ENCODE measurements at regions not wholly inside any gene's neighbourhood (a gene's known extent, or its start where the extent isn't known, plus 50 kb on each side); places are given as distances from the start of the nearest gene placed in this dataset.
"Not testable (repeated sequence)": the region's sequence is repeated elsewhere in the genome, so short reads cannot be mapped to it uniquely, and the experiment has no call there.

DNA sequence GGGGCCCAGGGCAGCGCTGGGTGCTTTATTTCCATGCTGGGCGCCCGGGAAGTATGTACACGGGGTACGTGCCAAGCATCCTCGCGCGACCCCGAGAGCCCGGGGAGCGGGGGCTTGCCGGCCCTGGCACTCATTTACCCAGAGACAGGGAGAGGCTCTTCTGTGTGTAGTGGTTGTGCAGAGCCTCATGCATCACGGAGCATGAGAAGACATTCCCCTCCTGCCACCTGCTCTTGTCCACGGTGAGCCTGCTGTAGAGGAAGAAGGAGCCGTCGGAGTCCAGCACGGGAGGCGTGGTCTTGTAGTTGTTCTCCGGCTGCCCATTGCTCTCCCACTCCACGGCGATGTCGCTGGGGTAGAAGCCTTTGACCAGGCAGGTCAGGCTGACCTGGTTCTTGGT, 98.0 kb downstream of the TMEM121 start:
- not testable (repeated sequence) for H3K4me3 ChIP-seq (ENCODE audit: insufficient read depth, low read depth, low read length); H3K36me3 ChIP-seq (replicated peaks; ENCODE audit: control insufficient read depth, insufficient read depth, low read length); H3K27me3 ChIP-seq (ENCODE audit: control insufficient read depth, insufficient read depth, low read length)
- DNase-seq = peak; percentile 31

DNA sequence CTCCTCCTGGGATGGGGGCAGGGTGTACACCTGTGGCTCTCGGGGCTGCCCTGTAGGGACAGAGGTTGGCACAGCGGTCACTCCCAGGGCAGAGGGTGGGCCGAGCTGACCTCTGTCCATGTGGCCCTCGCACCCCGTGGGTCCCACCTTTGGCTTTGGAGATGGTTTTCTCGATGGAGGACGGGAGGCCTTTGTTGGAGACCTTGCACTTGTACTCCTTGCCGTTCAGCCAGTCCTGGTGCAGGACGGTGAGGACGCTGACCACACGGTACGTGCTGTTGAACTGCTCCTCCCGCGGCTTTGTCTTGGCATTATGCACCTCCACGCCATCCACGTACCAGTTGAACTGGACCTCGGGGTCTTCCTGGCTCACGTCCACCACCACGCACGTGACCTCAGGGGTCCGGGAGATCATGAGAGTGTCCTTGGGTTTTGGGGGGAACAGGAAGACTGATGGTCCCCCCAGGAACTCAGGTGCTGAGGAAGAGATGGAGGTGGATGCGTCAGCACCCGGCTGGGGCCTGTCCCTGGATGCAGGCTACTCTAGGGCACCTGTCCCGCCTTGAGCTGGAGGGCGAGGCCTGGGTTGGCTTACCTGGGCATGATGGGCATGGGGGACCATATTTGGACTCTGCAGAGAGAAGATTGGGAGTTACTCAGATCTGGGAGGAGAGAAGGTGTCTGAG, 98.5 kb downstream of the TMEM121 start:
- H3K27me3 ChIP-seq (ENCODE audit: control insufficient read depth, insufficient read depth, low read length); H3K36me3 ChIP-seq (replicated peaks; ENCODE audit: control insufficient read depth, insufficient read depth, low read length); H3K4me3 ChIP-seq (ENCODE audit: insufficient read depth, low read depth, low read length): not testable (repeated sequence)
- peak; percentile 35 for DNase-seq

DNA sequence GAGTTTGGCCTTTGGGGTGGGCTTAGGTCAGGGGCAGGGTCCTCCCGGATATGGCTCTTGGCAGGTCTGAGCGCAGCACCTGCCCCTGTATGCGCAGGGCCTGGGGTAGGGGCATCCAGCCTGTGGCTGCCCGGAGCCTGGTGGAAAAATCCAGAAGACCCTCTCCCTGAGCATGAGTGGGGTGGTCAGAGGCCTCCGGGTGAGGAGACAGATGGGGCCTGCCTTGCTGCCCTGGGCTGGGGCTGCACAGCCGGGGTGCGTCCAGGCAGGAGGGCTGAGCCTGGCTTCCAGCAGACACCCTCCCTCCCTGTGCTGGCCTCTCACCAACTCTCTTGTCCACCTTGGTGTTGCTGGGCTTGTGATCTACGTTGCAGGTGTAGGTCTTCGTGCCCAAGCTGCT, 99.1 kb downstream of the TMEM121 start:
- H3K27me3 ChIP-seq (ENCODE audit: control insufficient read depth, insufficient read depth, low read length); H3K36me3 ChIP-seq (replicated peaks; ENCODE audit: control insufficient read depth, insufficient read depth, low read length); H3K4me3 ChIP-seq (ENCODE audit: insufficient read depth, low read depth, low read length): not testable (repeated sequence)
- DNase-seq = peak; percentile 42

DNA sequence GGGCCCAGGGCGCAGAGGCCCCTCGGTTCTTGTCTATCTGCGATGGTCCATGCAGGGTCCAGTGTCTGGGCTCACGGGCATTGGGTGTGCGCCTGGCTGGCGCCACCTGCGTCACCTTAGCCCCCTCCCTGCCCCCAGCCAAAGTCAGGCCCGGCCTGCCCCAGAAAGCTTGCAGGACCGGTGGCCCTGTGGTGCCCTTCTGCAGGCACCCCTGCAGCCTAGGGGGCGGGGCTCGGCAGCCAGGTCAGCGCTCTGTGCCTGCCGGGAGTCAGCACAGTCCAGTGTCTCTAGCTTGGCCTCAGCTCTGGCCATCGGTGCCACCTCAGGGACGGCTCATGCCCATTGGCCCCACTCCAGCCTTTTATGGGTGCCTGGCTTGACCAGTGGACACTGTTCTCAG, 99.7 kb downstream of the TMEM121 start:
- not testable (repeated sequence) for DNase-seq; H3K4me3 ChIP-seq (ENCODE audit: insufficient read depth, low read depth, low read length); H3K27me3 ChIP-seq (ENCODE audit: control insufficient read depth, insufficient read depth, low read length); H3K36me3 ChIP-seq (replicated peaks; ENCODE audit: control insufficient read depth, insufficient read depth, low read length)

DNA sequence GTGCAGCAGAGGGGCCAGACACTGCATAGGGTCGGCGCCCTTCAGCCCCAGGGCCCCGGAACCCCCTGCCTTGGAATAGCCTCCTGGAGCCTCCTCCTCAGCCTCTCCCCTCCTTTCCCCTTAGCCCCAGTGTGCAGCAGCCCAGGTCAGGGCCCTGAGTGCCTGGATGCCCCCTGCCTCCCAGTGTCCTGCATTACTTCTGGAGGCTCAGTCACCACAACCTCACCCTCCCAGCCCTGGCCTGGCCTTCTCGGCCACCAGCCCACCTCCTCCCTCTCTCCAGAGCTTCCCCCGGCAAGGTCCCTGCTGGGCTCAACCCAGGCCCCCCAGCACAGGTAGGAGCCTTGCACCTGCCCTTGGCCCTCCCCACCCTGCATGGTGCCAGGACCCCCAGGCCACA, 100.3 kb downstream of the TMEM121 start:
- H3K4me3 ChIP-seq (ENCODE audit: insufficient read depth, low read depth, low read length); H3K27me3 ChIP-seq (ENCODE audit: control insufficient read depth, insufficient read depth, low read length); DNase-seq; H3K36me3 ChIP-seq (replicated peaks; ENCODE audit: control insufficient read depth, insufficient read depth, low read length): not testable (repeated sequence)

DNA sequence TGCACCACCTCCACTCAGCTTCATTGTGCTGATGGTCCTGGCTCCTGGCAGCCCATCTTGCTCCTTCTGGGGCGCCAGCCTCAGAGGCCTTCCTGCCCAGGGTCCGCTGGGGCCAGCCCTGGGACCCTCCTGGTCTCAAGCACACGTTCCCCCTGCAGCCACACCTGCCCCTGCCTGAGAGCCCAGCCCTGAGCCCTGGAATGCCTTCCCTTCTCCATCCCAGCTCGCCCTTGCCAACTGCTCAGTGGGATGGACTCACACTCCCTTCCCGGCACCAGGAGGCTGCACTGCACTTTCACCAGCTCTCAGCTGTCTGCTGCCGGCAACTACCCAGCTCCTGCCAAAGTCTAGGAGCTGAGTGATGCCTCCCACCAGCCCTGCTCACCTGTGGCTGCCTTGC, 100.9 kb downstream of the TMEM121 start:
- not testable (repeated sequence) for H3K27me3 ChIP-seq (ENCODE audit: control insufficient read depth, insufficient read depth, low read length); DNase-seq; H3K4me3 ChIP-seq (ENCODE audit: insufficient read depth, low read depth, low read length); H3K36me3 ChIP-seq (replicated peaks; ENCODE audit: control insufficient read depth, insufficient read depth, low read length)

DNA sequence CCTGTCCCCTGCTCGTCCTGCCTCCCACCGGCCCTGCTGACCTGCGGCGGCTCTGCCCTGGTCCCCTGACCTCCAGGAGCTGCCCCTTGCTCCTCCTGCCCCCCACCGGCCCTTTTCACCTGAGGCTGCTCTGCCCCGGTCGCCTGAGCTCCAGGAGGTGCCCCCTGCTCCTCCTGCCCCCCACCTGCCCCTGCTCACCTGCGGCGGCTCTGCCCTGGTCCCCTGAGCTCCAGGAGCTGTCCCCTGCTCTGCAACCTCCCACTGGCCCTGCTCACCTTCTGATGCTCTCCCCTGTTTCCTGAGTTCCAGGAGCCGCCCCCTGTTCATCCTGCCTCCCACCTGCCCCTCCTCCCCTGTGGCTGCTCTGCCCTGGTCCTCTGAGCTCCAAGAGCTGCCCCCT, 101.3 kb downstream of the TMEM121 start:
- Histone ChIP-seq H3K36me3 (replicated peaks; ENCODE audit: control insufficient read depth, insufficient read depth, low read length) (no peaks in the 10 kb centered on the region), H3K27me3 (ENCODE audit: control insufficient read depth, insufficient read depth, low read length) (no peaks in the 10 kb centered on the region), H3K4me3 (ENCODE audit: insufficient read depth, low read depth, low read length) (no peak overlapping the region)
- peak; percentile 24 for DNase-seq

DNA sequence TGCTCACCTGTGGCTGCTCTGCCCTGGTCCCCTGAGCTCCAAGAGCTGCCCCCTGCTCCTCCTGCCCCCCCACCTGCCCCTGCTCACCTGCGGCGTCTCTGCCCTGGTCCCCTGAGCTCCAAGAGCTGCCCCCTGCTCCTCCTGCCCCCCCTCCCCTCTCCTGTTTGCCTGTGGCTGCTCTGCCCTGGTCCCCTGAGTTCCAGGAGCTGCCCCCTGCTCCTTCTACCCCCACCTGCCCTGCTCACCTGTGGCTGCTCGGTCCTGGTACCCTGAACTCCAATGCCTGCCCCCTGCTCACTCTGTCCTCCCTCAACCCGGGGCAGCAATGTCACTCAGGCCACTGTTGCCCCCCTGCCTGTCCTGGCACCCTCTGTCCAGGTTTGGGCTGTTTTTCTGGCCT, 101.7 kb downstream of the TMEM121 start:
- peak; percentile 31 for DNase-seq
- not testable (repeated sequence) for H3K4me3 ChIP-seq (ENCODE audit: insufficient read depth, low read depth, low read length); H3K36me3 ChIP-seq (replicated peaks; ENCODE audit: control insufficient read depth, insufficient read depth, low read length); H3K27me3 ChIP-seq (ENCODE audit: control insufficient read depth, insufficient read depth, low read length)

DNA sequence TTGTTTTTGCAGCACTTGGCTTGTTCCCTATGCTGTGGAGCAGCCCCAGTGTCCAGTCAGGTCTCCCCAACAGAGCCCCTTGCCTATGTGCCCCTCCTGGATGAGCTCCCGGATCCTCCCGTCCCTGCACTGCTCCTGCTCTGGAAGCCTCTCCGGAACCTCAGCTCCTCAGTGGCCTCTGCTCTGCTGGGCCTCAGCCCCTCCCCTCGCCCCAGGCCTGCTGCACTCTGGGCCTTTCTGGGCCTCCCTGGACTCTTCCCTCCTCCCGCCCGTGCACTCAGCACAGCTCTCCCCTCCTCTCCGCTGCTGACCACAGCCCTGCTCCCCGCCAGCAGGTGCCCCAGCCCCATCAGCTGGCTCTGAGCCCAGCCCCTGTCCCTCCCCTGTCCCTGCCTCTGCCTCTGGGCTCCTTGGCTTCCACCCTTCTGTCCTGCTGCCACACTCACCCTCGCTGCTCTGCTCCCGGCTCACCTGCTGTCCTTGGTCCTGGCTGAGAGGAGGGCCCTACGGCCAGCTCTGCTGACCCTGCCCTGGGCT, 102.2 kb downstream of the TMEM121 start:
- H3K27me3 ChIP-seq (ENCODE audit: control insufficient read depth, insufficient read depth, low read length); H3K4me3 ChIP-seq (ENCODE audit: insufficient read depth, low read depth, low read length); H3K36me3 ChIP-seq (replicated peaks; ENCODE audit: control insufficient read depth, insufficient read depth, low read length): not testable (repeated sequence)
- DNase-seq = peak; percentile 13

DNA sequence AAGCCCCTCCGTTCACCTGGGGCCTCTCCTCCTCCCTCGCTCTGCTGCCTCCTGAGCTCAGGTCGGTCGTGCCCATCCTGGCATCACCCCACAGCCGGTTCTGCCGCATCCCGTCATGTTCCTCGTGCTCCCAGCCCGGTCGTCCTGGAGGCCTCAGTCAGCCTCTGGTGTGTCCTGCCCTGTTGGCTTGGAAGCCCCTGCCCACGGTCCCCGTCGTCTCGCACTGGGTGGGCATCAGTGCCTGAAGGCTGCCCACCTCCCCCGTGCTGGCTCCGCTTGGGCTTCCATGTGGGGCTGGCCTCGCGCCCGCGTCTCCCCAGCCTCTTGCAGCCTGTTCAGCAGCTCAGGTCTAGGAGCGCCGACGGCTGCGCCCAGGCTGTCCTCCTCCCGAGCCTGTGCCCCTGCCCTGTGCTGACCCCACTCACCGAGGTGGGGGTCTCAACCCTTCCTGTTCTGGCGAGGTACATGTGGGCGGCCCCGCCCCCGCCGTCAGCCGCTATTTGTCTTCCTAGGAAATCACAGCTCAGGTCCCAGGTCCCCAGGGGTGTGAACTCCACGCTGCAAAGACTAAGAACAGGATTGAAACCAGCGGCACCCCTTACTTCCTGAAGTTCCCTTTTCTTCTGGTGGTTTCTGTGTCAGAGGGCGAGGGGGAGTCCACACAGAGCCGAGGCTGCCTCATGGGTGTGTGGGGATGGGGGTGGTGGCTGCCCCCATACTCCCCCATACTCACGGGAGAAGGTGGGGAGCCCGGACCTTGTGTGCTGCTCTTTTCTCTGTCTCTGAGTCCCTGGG, 102.9 kb downstream of the TMEM121 start:
- not testable (repeated sequence) for H3K27me3 ChIP-seq (ENCODE audit: control insufficient read depth, insufficient read depth, low read length); H3K36me3 ChIP-seq (replicated peaks; ENCODE audit: control insufficient read depth, insufficient read depth, low read length); H3K4me3 ChIP-seq (ENCODE audit: insufficient read depth, low read depth, low read length)
- DNase-seq = peak; percentile 26

DNA sequence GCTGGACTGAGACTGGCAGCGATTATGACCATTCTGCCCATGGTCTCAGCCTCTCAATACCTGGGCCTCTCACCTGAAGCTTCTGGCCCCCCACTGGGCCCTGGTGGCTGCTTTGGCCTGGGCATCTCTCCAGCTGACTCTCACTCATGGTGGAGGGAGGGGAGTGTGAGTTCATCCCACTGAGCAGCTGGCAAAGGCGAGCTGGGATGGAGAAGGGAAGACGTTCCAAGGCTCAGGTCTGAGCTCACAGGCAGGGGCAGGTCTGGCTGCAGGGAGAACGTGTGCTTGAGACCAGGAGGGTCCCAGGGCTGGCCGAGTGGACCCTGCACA, 103.5 kb downstream of the TMEM121 start:
- H3K27me3 ChIP-seq (ENCODE audit: control insufficient read depth, insufficient read depth, low read length) = no peaks in the 10 kb centered on the region
- DNase-seq = peak; percentile 13
- no peak overlapping the region for H3K4me3 ChIP-seq (ENCODE audit: insufficient read depth, low read depth, low read length)
- H3K36me3 ChIP-seq (replicated peaks; ENCODE audit: control insufficient read depth, insufficient read depth, low read length) = no peaks in the 10 kb centered on the region

DNA sequence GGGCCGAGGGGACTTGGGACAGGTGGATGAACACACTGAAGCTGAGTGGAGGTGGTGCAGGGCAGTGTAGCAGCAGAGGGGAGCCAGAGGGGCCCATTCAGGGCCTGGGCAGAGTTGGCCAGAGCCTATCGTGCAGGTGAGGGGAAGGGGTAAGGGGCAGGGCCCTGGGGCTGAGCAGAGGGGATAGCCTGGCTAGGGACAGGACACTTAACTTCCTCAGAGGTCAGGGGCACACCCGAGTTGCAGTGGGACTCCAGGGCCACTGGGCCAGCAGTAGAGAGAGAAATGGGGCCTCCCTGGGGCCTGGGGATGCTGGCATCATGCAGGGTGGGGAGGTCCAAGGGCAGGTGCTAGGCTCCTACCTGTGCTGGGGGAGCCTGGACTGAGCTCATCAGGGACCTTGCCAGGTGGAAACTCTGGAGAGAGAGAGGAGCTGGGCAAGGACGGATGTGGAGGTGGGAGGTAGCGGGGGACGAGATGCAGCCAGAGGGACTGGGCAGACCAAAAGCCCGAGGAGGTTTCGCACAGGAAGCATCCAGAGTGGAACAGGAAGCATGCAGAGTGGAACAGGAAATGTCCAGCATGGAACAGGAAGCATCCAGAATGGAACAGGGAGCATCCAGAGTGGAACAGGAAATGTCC, 104.0 kb downstream of the TMEM121 start:
- not testable (repeated sequence) for H3K4me3 ChIP-seq (ENCODE audit: insufficient read depth, low read depth, low read length); H3K36me3 ChIP-seq (replicated peaks; ENCODE audit: control insufficient read depth, insufficient read depth, low read length); H3K27me3 ChIP-seq (ENCODE audit: control insufficient read depth, insufficient read depth, low read length)
- peak; percentile 29 for DNase-seq

DNA sequence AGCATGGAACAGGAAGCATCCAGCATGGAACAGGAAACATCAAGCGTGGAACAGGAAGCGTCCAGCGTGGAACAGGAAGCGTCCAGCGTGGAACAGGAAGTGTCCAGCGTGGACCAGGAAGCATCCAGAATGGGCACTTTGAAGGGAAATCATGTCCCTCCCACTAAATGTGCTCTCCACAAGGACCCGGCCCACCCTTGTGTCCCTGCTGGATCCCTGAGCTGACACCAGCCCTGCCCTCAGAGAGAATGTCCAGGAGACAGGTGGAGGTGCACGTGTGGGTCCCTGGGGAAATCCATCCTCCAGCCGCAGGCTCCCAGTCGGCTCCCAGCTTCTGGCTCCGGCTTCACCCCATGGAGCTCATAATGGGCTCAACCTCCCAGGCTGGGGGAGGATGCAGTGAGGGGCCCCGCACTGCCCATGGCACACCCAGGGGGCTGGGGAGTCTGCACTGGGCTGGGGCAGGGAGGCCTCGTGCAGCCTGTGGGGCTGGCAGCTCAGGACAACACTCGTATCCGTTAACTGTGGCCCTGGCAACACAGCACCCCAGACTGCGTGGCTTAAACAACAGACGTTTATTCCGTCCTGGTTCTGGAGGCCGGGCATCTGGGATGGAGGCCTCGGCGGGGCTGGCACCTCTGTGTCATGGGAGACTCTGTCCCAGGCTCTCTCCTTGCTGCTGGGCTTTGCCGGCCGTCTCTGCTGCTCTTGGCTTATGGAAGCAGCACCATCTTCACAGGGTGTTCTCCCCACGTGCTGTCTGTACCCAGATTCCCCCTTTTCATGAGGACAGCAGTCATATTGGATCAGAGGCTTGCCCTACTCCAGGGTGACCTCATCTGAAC, 104.8 kb downstream of the TMEM121 start:
- H3K27me3 ChIP-seq (ENCODE audit: control insufficient read depth, insufficient read depth, low read length); H3K4me3 ChIP-seq (ENCODE audit: insufficient read depth, low read depth, low read length): not testable (repeated sequence)
- DNase-seq = peak; percentile 7

DNA sequence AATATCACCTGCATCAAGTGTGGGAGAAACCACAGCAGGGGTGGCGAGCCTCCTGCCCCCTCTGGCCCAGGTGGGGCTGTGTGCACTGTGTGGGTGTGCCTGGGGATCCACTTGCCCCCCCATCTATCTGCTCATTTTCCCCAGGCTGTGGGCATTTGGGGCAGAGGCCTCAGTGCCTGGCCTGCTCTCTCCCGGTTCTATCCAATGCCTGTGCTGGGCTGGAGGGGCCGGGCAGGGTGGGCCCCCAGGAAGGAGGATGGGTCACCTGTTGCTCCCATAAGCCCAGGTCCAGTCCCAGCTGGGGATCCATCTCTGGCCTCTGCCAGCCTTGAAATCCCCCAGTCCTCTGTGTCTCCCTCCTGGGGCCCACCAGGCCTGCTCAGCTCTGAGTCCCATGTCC, 105.6 kb downstream of the TMEM121 start:
- no peaks in the 10 kb centered on the region for H3K27me3 ChIP-seq (ENCODE audit: control insufficient read depth, insufficient read depth, low read length)
- H3K36me3 ChIP-seq (replicated peaks; ENCODE audit: control insufficient read depth, insufficient read depth, low read length) = no peaks in the 10 kb centered on the region
- peak; percentile 22 for DNase-seq
- H3K4me3 ChIP-seq (ENCODE audit: insufficient read depth, low read depth, low read length) = no peak overlapping the region

More for the DNA sequence above, 104.8 kb downstream of the TMEM121 start:
- H3K36me3 ChIP-seq (replicated peaks; ENCODE audit: control insufficient read depth, insufficient read depth, low read length) = not testable (repeated sequence)
